Endothelial cell of umbilical vein (primary cell): ENCODE measurements at regions not wholly inside any gene's neighbourhood (a gene's known extent, or its start where the extent isn't known, plus 50 kb on each side); places are given as distances from the start of the nearest gene placed in this dataset.

Experiments used
- BruUV-seq: library from RNA; stranded (reverse); fragments of 400-500 nt; replicated peaks from 2 replicates; lab custom pipeline; 2021; lab: Mats Ljungman, UMichigan
- CTCF ChIA-PET: fragments of 300-600, 350-600 bp; sonication (Branson Sonifier 250); formaldehyde crosslinking; loops from one replicate; lab custom pipeline; 2021; ENCODE audit warnings: antibody characterized with exemption, inconsistent platforms; lab: Charles Lee
- POLR2A ChIA-PET: fragments of 300-600, 350-600 bp; sonication (Branson Sonifier 250); formaldehyde crosslinking; loops from one replicate; lab custom pipeline; 2021; ENCODE audit warnings: antibody characterized with exemption, inconsistent platforms; lab: Charles Lee
- DNase-seq: peaks from one replicate; pipeline ENCODE4 v3.0.0-alpha.2; 2011; ENCODE audit warnings: low read depth, low spot score
- FAIRE-seq: peaks from 2 replicates; lab custom pipeline; 2011; peaks lifted over from hg19 to GRCh38; lab: Jason Lieb, UNC
- H2AFZ ChIP-seq: 2 replicates; pipeline ENCODE4 v1.6.0; 2012; ENCODE audit warnings: low read depth, low read length, control low read depth, inconsistent platforms
- H3K27ac ChIP-seq: 2 replicates; pipeline ENCODE4 v1.5.1; 2011; ENCODE audit warnings: low read depth, mild to moderate bottlenecking, control low read depth, low read length, moderate library complexity; ENCODE audit not compliant: insufficient read depth
- H3K27me3 ChIP-seq, 2 experiments: 2 replicates each; pipeline versions ENCODE4 v1.6.0 to v1.6.1; 2011; ENCODE audit warnings: low read length in 2 of 2, mixed read lengths in 1 of 2; ENCODE audit not compliant: control insufficient read depth in 2 of 2, insufficient read depth in 2 of 2
- H3K36me3 ChIP-seq, 2 experiments: 2 replicates in 1 of 2; 3 replicates in 1 of 2; pipeline ENCODE4 v1.5.1; 2011; ENCODE audit warnings: low read length in 2 of 2, mild to moderate bottlenecking in 1 of 2, moderate library complexity in 1 of 2; ENCODE audit not compliant: control insufficient read depth in 2 of 2, insufficient read depth in 2 of 2; ENCODE audit errors: extremely low read depth in 1 of 2
- H3K4me1 ChIP-seq: 3 replicates; pipeline ENCODE4 v1.5.1; 2011; ENCODE audit warnings: mild to moderate bottlenecking, low read length; ENCODE audit not compliant: control insufficient read depth, insufficient read depth; ENCODE audit errors: extremely low read depth
- H3K4me2 ChIP-seq: 2 replicates; pipeline ENCODE4 v1.6.1; 2011; ENCODE audit warnings: low read length, control low read depth, mixed read lengths; ENCODE audit not compliant: insufficient read depth
- H3K4me3 ChIP-seq, 3 experiments: fragments of 200-600 bp in 1 of 3; sonication (generic), shearing (Covaris generic) in 1 of 3; replicated peaks in 1 of 3; 2 replicates each; pipeline ENCODE4 v1.5.1; 2011 to 2016; ENCODE audit warnings: control low read depth in 3 of 3, low read length in 3 of 3, mild to moderate bottlenecking in 2 of 3, inconsistent platforms in 1 of 3, low read depth in 1 of 3, moderate library complexity in 1 of 3; ENCODE audit not compliant: insufficient read depth in 1 of 3
- H3K79me2 ChIP-seq: 2 replicates; pipeline ENCODE4 v1.6.0; 2012; ENCODE audit warnings: low read length, inconsistent platforms; ENCODE audit not compliant: control insufficient read depth, insufficient read depth
- H3K9ac ChIP-seq: replicated peaks from 2 replicates; pipeline ENCODE3; 2011; ENCODE audit warnings: low read length, control low read depth; ENCODE audit not compliant: insufficient read depth; ENCODE audit errors: extremely low read depth
- H3K9me1 ChIP-seq: replicated peaks from 3 replicates; pipeline ENCODE4 v1.6.0; 2011; ENCODE audit warnings: mild to moderate bottlenecking, low read length; ENCODE audit not compliant: control insufficient read depth, insufficient read depth; ENCODE audit errors: extremely low read depth
- H3K9me3 ChIP-seq: replicated peaks from 2 replicates; pipeline ENCODE4 v1.5.1; 2012; ENCODE audit warnings: low read length, inconsistent platforms; ENCODE audit not compliant: control insufficient read depth, insufficient read depth
- H4K20me1 ChIP-seq: replicated peaks from 2 replicates; pipeline ENCODE3; 2011; ENCODE audit warnings: mild to moderate bottlenecking, low read length; ENCODE audit not compliant: control insufficient read depth, insufficient read depth; ENCODE audit errors: extremely low read depth
- CTCF ChIP-seq, 2 donors: IDR thresholded peaks; 1 replicate in 1 of 2; 2 replicates in 1 of 2; pipeline ENCODE4 v1.5.1; 2011; ENCODE audit warnings: low read length in 2 of 2, mild to moderate bottlenecking in 2 of 2, moderate library complexity in 2 of 2, control low read depth in 1 of 2, inconsistent platforms in 1 of 2, low read depth in 1 of 2; ENCODE audit not compliant: insufficient read depth in 1 of 2; ENCODE audit errors: extremely low read depth in 1 of 2
- EZH2 ChIP-seq: IDR thresholded peaks from 2 replicates; pipeline ENCODE4 v1.6.1; 2012; ENCODE audit warnings: borderline replicate concordance, low read depth, mild to moderate bottlenecking, moderate library complexity, low read length, inconsistent platforms; ENCODE audit not compliant: severe bottlenecking
- FOS ChIP-seq: IDR thresholded peaks from 2 replicates; pipeline ENCODE4 v1.6.1; 2011; ENCODE audit warnings: mild to moderate bottlenecking, low read length, moderate library complexity, borderline replicate concordance; ENCODE audit not compliant: insufficient read depth
- GATA2 ChIP-seq: IDR thresholded peaks from 2 replicates; pipeline ENCODE4 v1.7.0; 2011; ENCODE audit warnings: low read depth, mild to moderate bottlenecking, moderate library complexity, mixed read lengths, low read length; ENCODE audit not compliant: insufficient read length, insufficient read depth
- JUN ChIP-seq: IDR thresholded peaks from 2 replicates; pipeline ENCODE4 v1.6.1; 2011; ENCODE audit warnings: borderline replicate concordance, low read depth; ENCODE audit not compliant: insufficient read length, insufficient read depth
- MAX ChIP-seq: IDR thresholded peaks from 2 replicates; pipeline ENCODE4 v1.6.1; 2011; ENCODE audit not compliant: insufficient read depth, insufficient read length
- MYC ChIP-seq: IDR thresholded peaks from one replicate; pipeline ENCODE4 v1.6.1; 2011; ENCODE audit warnings: mild to moderate bottlenecking, low read depth, low read length
- POLR2A ChIP-seq: IDR thresholded peaks from 2 replicates; pipeline ENCODE4 v1.6.1; 2012; ENCODE audit warnings: low read depth, mild to moderate bottlenecking, control low read depth, low read length
- POLR2AphosphoS5 ChIP-seq: IDR thresholded peaks from 2 replicates; pipeline ENCODE4 v1.6.1; 2012; ENCODE audit warnings: low read depth, mild to moderate bottlenecking, control low read depth, low read length, moderate library complexity; ENCODE audit not compliant: insufficient read depth
- dilution Hi-C: fragments of 300-500 bp; cut with MboI; formaldehyde crosslinking; loops from one replicate; pipeline ENCODE4 v1.15.0; 2019; ENCODE audit warnings: low sequenced_read_pairs; ENCODE audit not compliant: extremely low pct_ligation_motif_present
- intact Hi-C: fragments of 100-400 bp; cut with micrococcal nuclease; formaldehyde crosslinking; loops from one replicate; pipeline ENCODE4 v1.10.0; 2022

- no peak overlapping the region for H3K4me2 ChIP-seq
- intact Hi-C loops = no loop called here
- dilution Hi-C loops = no loop called here
- ChIA-PET CTCF (no interaction called here), POLR2A (no interaction called here)
- H3K4me3 ChIP-seq = no peak overlapping the region
- DNase-seq (no peak), FAIRE-seq (no peak)
- H3K4me1 ChIP-seq = no peaks in the 10 kb centered on the region
- no TSS peak for BruUV-seq
- H3K27me3 ChIP-seq = peaks cover 2 to 5% of the 10 kb centered on the region in 2 experiments
- H3K9ac ChIP-seq = no peak overlapping the region
- H3K9me1 ChIP-seq = no peaks in the 10 kb centered on the region
- H3K36me3 ChIP-seq = no peaks in the 10 kb centered on the region
- H3K9me3 ChIP-seq = no peaks in the 10 kb centered on the region
- TF ChIP-seq POLR2A (no peak), POLR2AphosphoS5 (no peak), JUN (no peak), GATA2 (no peak), CTCF (IDR thresholded peaks at IDR 0.05; ENCODE audit: extremely low read depth in 1 of 2, insufficient read depth in 1 of 2, low read depth in 1 of 2, low read length in 2 of 2) (no peak), FOS (no peak), EZH2 (no peak), MYC (no peak), MAX (no peak)
- no peak overlapping the region for H3K27ac ChIP-seq
- no peaks in the 10 kb centered on the region for H4K20me1 ChIP-seq
- H3K79me2 ChIP-seq = no peaks in the 10 kb centered on the region
- no peak overlapping the region for H2AFZ ChIP-seq
Observed at GRCh38 chr5:81908771-81909170, 63.1 kb upstream of the ATG10 start.
